ENCODE measurements at regions not wholly inside any gene's neighbourhood (a gene's known extent, or its start where the extent isn't known, plus 50 kb on each side); places are given as distances from the start of the nearest gene placed in this dataset.
A peak's percentile ranks its signal among the peaks of the same experiment; 100 is the strongest.

GRCh38 chr3:154040283-154040682, 80.9 kb upstream of the ARHGEF26 start:
- no peaks in the 10 kb centered on the region for H3K36me3 ChIP-seq (ENCODE audit: control insufficient read depth in 3 of 3, insufficient read depth in 3 of 3, low read length in 3 of 3)
- no peaks in the 10 kb centered on the region for H3K4me1 ChIP-seq (ENCODE audit: control insufficient read depth in 3 of 3, insufficient read depth in 3 of 3, low read length in 3 of 3)
- H3K9ac ChIP-seq (ENCODE audit: low read depth in 1 of 3, low read length in 3 of 3) = no peak overlapping the region
- no peak overlapping the region for H3K4me3 ChIP-seq (ENCODE audit: low read length in 3 of 3)
- H3K9me3 ChIP-seq (ENCODE audit: control insufficient read depth in 3 of 3, low read length in 3 of 3) = no peaks in the 10 kb centered on the region
- no peaks in the 10 kb centered on the region for H3K27me3 ChIP-seq (ENCODE audit: control insufficient read depth in 3 of 3, insufficient read depth in 3 of 3, low read length in 3 of 3)
- no peak overlapping the region for H3K27ac ChIP-seq (ENCODE audit: low read depth, low read length)

DNA sequence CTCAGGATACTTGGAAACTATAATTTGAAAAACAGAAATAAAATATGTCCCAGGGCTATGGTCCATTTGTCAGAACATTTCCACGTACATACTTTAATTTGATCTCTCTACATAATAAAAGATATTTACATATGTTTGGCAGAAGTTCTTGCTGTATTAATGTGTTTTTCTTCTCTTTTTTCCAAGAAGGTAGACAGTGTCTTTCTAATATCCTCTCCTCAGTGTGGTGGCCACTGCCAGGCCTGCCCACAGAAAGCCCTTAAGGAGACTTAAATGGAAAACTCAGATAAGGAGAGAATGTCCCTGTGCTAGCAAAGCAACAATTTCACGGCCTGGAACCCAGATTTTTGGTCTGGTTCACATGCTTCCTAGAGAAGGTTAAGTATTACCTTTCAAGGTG, 76.5 kb upstream of the ARHGEF26 start:
- Histone ChIP-seq H3K27ac (ENCODE audit: low read depth, low read length) (no peak overlapping the region), H3K9me3 (ENCODE audit: control insufficient read depth in 3 of 3, low read length in 3 of 3) (no peaks in the 10 kb centered on the region), H3K36me3 (ENCODE audit: control insufficient read depth in 3 of 3, insufficient read depth in 3 of 3, low read length in 3 of 3) (no peaks in the 10 kb centered on the region), H3K9ac (ENCODE audit: low read depth in 1 of 3, low read length in 3 of 3) (no peak overlapping the region), H3K4me1 (ENCODE audit: control insufficient read depth in 3 of 3, insufficient read depth in 3 of 3, low read length in 3 of 3) (no peaks in the 10 kb centered on the region), H3K27me3 (ENCODE audit: control insufficient read depth in 3 of 3, insufficient read depth in 3 of 3, low read length in 3 of 3) (no peaks in the 10 kb centered on the region), H3K4me3 (ENCODE audit: low read length in 3 of 3) (no peak overlapping the region)

DNA sequence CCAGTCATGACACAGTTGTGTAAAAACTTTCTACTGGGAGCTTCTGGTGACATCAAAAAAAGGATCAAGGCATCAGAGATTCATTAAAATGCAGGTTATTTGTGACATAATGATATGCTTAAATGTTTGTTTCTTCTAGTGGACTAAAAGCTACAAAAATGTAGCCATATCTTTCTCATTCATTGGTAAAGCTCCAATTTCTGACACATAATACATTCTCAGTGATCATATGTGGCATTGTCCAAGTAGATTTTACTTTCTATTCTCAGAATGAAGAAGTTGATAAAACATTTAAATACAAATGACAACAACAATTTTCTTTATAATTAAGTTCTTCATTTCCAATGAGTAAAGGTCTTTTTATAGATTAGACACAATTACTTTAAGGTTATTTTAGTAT, 71.0 kb upstream of the ARHGEF26 start:
- Histone ChIP-seq H3K27me3 (ENCODE audit: control insufficient read depth in 3 of 3, insufficient read depth in 3 of 3, low read length in 3 of 3) (no peaks in the 10 kb centered on the region), H3K4me3 (ENCODE audit: low read length in 3 of 3) (no peak overlapping the region), H3K36me3 (ENCODE audit: control insufficient read depth in 3 of 3, insufficient read depth in 3 of 3, low read length in 3 of 3) (no peaks in the 10 kb centered on the region), H3K27ac (ENCODE audit: low read depth, low read length) (no peak overlapping the region), H3K4me1 (ENCODE audit: control insufficient read depth in 3 of 3, insufficient read depth in 3 of 3, low read length in 3 of 3) (no peaks in the 10 kb centered on the region), H3K9me3 (ENCODE audit: control insufficient read depth in 3 of 3, low read length in 3 of 3) (no peaks in the 10 kb centered on the region), H3K9ac (ENCODE audit: low read depth in 1 of 3, low read length in 3 of 3) (no peak overlapping the region)

GRCh38 chr3:154050766-154051165, 70.4 kb upstream of the ARHGEF26 start:
- Histone ChIP-seq H3K27ac (ENCODE audit: low read depth, low read length) (no peak overlapping the region), H3K27me3 (ENCODE audit: control insufficient read depth in 3 of 3, insufficient read depth in 3 of 3, low read length in 3 of 3) (no peaks in the 10 kb centered on the region), H3K4me3 (ENCODE audit: low read length in 3 of 3) (no peak overlapping the region)

DNA sequence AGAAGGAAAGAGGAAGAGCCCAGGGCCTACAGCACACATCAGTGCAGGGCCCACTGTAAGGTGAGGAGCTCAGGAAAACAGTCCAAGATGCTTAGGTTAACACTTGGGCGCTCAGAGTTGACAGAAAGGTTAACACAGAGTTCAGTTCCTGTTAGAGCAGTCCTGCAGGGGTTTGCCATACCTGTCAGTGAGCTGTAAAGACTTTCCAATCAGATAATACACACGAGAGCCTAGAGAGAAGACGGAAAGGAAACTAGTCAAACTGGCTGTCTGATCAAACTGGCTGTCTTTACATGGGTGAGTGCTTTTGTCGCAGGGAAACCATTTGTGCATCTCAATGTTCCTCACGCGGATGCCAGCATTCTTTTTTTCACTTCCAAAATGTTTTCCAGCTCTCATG, 61.4 kb upstream of the ARHGEF26 start:
- no peaks in the 10 kb centered on the region for H3K9me3 ChIP-seq (ENCODE audit: control insufficient read depth in 3 of 3, low read length in 3 of 3)
- H3K36me3 ChIP-seq (ENCODE audit: control insufficient read depth in 3 of 3, insufficient read depth in 3 of 3, low read length in 3 of 3) = no peaks in the 10 kb centered on the region
- H3K27ac ChIP-seq (ENCODE audit: low read depth, low read length) = no peak overlapping the region
- H3K4me1 ChIP-seq (ENCODE audit: control insufficient read depth in 3 of 3, insufficient read depth in 3 of 3, low read length in 3 of 3) = no peaks in the 10 kb centered on the region
- no peak overlapping the region for H3K4me3 ChIP-seq (ENCODE audit: low read length in 3 of 3)
- no peaks in the 10 kb centered on the region for H3K27me3 ChIP-seq (ENCODE audit: control insufficient read depth in 3 of 3, insufficient read depth in 3 of 3, low read length in 3 of 3)
- H3K9ac ChIP-seq (ENCODE audit: low read depth in 1 of 3, low read length in 3 of 3) = no peak overlapping the region

More at GRCh38 chr3:154050766-154051165, 70.4 kb upstream of the ARHGEF26 start:
- Histone ChIP-seq H3K36me3 (ENCODE audit: control insufficient read depth in 3 of 3, insufficient read depth in 3 of 3, low read length in 3 of 3) (no peaks in the 10 kb centered on the region), H3K9me3 (ENCODE audit: control insufficient read depth in 3 of 3, low read length in 3 of 3) (no peaks in the 10 kb centered on the region), H3K4me1 (ENCODE audit: control insufficient read depth in 3 of 3, insufficient read depth in 3 of 3, low read length in 3 of 3) (no peaks in the 10 kb centered on the region), H3K9ac (ENCODE audit: low read depth in 1 of 3, low read length in 3 of 3) (no peak overlapping the region)

DNA sequence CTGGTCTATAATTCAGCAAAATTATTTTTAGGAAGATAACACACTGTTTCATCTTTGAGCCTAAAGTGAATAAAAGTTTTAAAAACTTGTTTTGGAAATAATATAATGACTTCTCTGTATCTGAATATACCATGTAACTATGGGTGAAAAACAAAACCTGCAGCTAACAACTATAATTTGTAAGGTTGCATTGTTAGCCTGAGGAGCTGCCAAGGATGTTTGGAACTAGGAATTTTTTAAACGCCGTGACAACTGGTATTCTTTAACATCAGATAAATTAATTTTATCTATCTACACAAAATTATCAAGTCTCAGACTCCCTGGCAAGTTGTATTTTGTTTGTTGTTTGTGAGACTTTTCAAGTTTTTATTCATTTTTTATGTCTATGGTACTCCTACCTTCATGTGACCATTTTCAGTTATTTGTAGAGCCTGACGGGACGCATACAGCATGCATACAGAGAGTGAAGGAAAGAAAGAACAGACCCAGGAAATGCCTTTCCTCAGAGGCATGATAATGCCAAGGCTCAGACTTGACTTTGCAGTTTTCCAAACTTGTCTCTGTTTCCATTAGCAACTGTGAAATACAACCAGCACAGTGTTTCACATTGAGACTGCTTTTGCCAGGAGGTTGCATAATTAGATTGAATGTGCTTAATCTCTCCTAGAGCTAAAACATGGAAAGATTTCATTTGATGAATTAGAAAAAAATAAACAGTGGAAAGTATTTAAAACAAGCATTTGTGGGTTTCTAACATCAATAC, 60.8 kb upstream of the ARHGEF26 start:
- no peaks in the 10 kb centered on the region for H3K27me3 ChIP-seq (ENCODE audit: control insufficient read depth in 3 of 3, insufficient read depth in 3 of 3, low read length in 3 of 3)
- H3K27ac ChIP-seq (ENCODE audit: low read depth, low read length) = peak overlapping the region; percentile 5
- no peak overlapping the region for H3K9ac ChIP-seq (ENCODE audit: low read depth in 1 of 3, low read length in 3 of 3)

GRCh38 chr3:154061001-154061370, 60.2 kb upstream of the ARHGEF26 start:
- no peak overlapping the region for H3K27ac ChIP-seq (ENCODE audit: low read depth, low read length)

More for the DNA sequence above, 60.8 kb upstream of the ARHGEF26 start:
- H3K36me3 ChIP-seq (ENCODE audit: control insufficient read depth in 3 of 3, insufficient read depth in 3 of 3, low read length in 3 of 3) = no peaks in the 10 kb centered on the region
- no peaks in the 10 kb centered on the region for H3K4me1 ChIP-seq (ENCODE audit: control insufficient read depth in 3 of 3, insufficient read depth in 3 of 3, low read length in 3 of 3)
- H3K9me3 ChIP-seq (ENCODE audit: control insufficient read depth in 3 of 3, low read length in 3 of 3) = no peaks in the 10 kb centered on the region
- no peak overlapping the region for H3K4me3 ChIP-seq (ENCODE audit: low read length in 3 of 3)

DNA sequence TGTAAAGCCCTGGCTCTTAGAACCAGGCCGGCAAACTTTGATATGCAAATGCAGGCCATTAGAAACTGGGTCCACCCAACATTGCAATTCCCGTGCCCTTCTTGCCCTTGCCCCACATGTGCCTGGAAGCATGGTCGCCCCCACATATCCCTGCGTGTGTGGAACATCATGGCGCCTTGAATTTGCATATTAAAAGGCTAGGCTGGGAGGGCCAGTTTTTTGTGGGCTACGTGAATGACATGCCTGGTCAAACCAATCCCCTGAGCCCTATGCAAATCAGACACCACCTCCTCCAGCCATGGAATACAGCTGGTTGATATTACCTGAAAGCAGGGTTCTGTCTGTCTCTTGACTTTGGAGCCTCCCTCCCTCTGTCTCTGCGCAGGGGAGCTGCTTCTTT, 58.7 kb upstream of the ARHGEF26 start:
- Histone ChIP-seq H3K4me1 (ENCODE audit: control insufficient read depth in 3 of 3, insufficient read depth in 3 of 3, low read length in 3 of 3) (no peaks in the 10 kb centered on the region), H3K27me3 (ENCODE audit: control insufficient read depth in 3 of 3, insufficient read depth in 3 of 3, low read length in 3 of 3) (no peaks in the 10 kb centered on the region), H3K36me3 (ENCODE audit: control insufficient read depth in 3 of 3, insufficient read depth in 3 of 3, low read length in 3 of 3) (no peaks in the 10 kb centered on the region), H3K9me3 (ENCODE audit: control insufficient read depth in 3 of 3, low read length in 3 of 3) (no peaks in the 10 kb centered on the region), H3K27ac (ENCODE audit: low read depth, low read length) (no peak overlapping the region), H3K4me3 (ENCODE audit: low read length in 3 of 3) (no peak overlapping the region), H3K9ac (ENCODE audit: low read depth in 1 of 3, low read length in 3 of 3) (no peak overlapping the region)

More at GRCh38 chr3:154061001-154061370, 60.2 kb upstream of the ARHGEF26 start:
- Histone ChIP-seq H3K9ac (ENCODE audit: low read depth in 1 of 3, low read length in 3 of 3) (no peak overlapping the region), H3K4me3 (ENCODE audit: low read length in 3 of 3) (no peak overlapping the region), H3K27me3 (ENCODE audit: control insufficient read depth in 3 of 3, insufficient read depth in 3 of 3, low read length in 3 of 3) (no peaks in the 10 kb centered on the region), H3K4me1 (ENCODE audit: control insufficient read depth in 3 of 3, insufficient read depth in 3 of 3, low read length in 3 of 3) (no peaks in the 10 kb centered on the region), H3K9me3 (ENCODE audit: control insufficient read depth in 3 of 3, low read length in 3 of 3) (no peaks in the 10 kb centered on the region), H3K36me3 (ENCODE audit: control insufficient read depth in 3 of 3, insufficient read depth in 3 of 3, low read length in 3 of 3) (no peaks in the 10 kb centered on the region)

DNA sequence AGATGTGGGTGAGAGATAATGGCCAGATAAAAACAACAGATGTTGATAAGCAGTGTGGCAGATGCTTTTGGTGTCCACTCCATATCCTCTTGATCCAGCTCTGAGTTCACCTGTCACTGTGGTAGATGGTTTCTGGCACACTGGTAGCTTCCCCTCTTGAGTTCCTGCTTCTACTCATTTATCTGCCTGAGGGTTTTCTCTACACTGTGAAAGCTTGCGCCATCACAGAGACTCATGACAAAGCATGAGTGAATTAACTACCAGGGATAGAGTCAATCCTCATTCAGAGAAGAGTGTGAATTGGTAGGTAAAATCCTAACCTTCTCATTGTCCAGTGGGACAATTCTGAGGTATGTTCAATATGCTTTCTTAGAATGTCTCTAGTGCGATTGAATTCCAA, 50.0 kb upstream of the ARHGEF26 start:
- no peaks in the 10 kb centered on the region for H3K4me1 ChIP-seq (ENCODE audit: control insufficient read depth in 3 of 3, insufficient read depth in 3 of 3, low read length in 3 of 3)
- H3K9me3 ChIP-seq (ENCODE audit: control insufficient read depth in 3 of 3, low read length in 3 of 3) = no peaks in the 10 kb centered on the region
- H3K4me3 ChIP-seq (ENCODE audit: low read length in 3 of 3) = no peak overlapping the region
- no peaks in the 10 kb centered on the region for H3K27me3 ChIP-seq (ENCODE audit: control insufficient read depth in 3 of 3, insufficient read depth in 3 of 3, low read length in 3 of 3)
- no peaks in the 10 kb centered on the region for H3K36me3 ChIP-seq (ENCODE audit: control insufficient read depth in 3 of 3, insufficient read depth in 3 of 3, low read length in 3 of 3)
- no peak overlapping the region for H3K9ac ChIP-seq (ENCODE audit: low read depth in 1 of 3, low read length in 3 of 3)
- H3K27ac ChIP-seq (ENCODE audit: low read depth, low read length) = no peak overlapping the region
